IPS-NIHi7 (cell line): ENCODE measurements at regions not wholly inside any gene's neighbourhood (a gene's known extent, or its start where the extent isn't known, plus 50 kb on each side); places are given as distances from the start of the nearest gene placed in this dataset.
A peak's percentile ranks its signal among the peaks of the same experiment; 100 is the strongest.
"Not testable (repeated sequence)": the region's sequence is repeated elsewhere in the genome, so short reads cannot be mapped to it uniquely, and the experiment has no call there.

ENCODE experiments used
- DNase-seq: peaks from one replicate; pipeline ENCODE4 v3.0.0; 2012; ENCODE audit warnings: mixed read lengths; ENCODE audit errors: extremely low spot score

- DNase-seq = no peak
These were observed 124.2 kb downstream of the GALR1 start for GRCh38 chr18:77373730-77374445.

GRCh38 chr18:77374446-77374805 is 124.8 kb downstream of the GALR1 start:
- DNase-seq = no peak

- no peak for DNase-seq
These were observed 126.5 kb downstream of the GALR1 start for GRCh38 chr18:77376043-77376732.

- no peak for DNase-seq
These were observed 127.1 kb downstream of the GALR1 start for GRCh38 chr18:77376733-77377094.

GRCh38 chr18:77377813-77378212 is 128.2 kb downstream of the GALR1 start:
- no peak for DNase-seq

GRCh38 chr18:77379976-77380509 is 130.4 kb downstream of the GALR1 start:
- DNase-seq = no peak

- DNase-seq = no peak
These were observed 131.0 kb downstream of the GALR1 start for GRCh38 chr18:77380695-77381094.

GRCh38 chr18:77392321-77392720 is 142.7 kb downstream of the GALR1 start:
- DNase-seq = no peak

- DNase-seq = no peak
These were observed 143.9 kb downstream of the GALR1 start for GRCh38 chr18:77393519-77393918.

- DNase-seq = no peak
These were observed 146.3 kb downstream of the GALR1 start for GRCh38 chr18:77395953-77396352.

GRCh38 chr18:77397056-77397455 is 147.4 kb downstream of the GALR1 start:
- DNase-seq = no peak

- no peak for DNase-seq
These were observed 148.0 kb downstream of the GALR1 start for GRCh38 chr18:77397617-77398016.

GRCh38 chr18:77400561-77400960 is 150.9 kb downstream of the GALR1 start:
- DNase-seq = no peak

- no peak for DNase-seq
These were observed 151.5 kb downstream of the GALR1 start for GRCh38 chr18:77401173-77401572.

GRCh38 chr18:77403969-77404535 is 154.4 kb downstream of the GALR1 start:
- no peak for DNase-seq

GRCh38 chr18:77405096-77405495 is 155.4 kb downstream of the GALR1 start:
- no peak for DNase-seq

GRCh38 chr18:77407733-77408132 is 158.1 kb downstream of the GALR1 start:
- DNase-seq = peak; percentile 36

- not testable (repeated sequence) for DNase-seq
These were observed 171.9 kb downstream of the GALR1 start for GRCh38 chr18:77421546-77421945.

- no peak for DNase-seq
These were observed 173.6 kb downstream of the GALR1 start for GRCh38 chr18:77422974-77423867.

- DNase-seq = no peak
These were observed 183.4 kb downstream of the GALR1 start for GRCh38 chr18:77433076-77433475.

GRCh38 chr18:77439888-77440287 is 190.2 kb downstream of the GALR1 start:
- DNase-seq = no peak

- DNase-seq = no peak
These were observed 192.7 kb downstream of the GALR1 start for GRCh38 chr18:77442393-77442792.
